ENCODE measurements at regions not wholly inside any gene's neighbourhood (a gene's known extent, or its start where the extent isn't known, plus 50 kb on each side); places are given as distances from the start of the nearest gene placed in this dataset.

DNA sequence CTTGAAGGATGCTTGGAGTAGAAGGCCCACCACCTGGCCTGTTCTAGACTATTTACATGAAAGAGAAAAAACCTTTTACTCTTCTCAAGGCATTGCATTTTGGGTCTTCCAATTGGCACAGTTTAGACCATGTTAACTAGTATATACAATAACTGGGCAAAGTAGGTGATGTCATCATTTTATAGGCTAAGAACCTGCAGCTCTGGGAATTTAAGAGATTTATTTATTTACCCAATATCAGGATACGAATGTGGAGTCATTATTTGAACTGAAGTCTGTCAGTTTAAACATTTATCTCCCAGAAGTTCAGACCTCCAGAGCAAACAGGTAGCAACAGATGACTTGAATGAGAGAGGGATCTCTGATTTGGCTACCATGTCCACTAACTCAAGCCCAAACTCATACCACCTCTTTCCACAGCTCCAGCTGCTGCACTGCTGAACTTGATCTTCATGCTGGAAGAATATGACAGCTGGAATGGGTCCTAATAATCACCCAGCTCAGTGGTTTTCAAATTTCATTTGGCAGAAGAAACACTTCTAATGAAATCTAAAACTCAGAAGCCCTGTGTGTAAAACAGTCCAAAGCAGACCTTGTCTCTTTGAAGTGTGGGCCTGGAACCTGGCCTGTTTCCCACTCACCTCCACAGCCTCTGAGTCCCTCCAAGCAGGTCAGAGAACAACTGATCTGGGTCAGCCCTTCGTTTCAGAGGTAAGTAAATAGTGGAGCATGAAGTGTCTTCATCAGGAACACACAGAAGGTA, 179.2 kb downstream of the EMP1 start:
- no peak for DNase-seq

DNA sequence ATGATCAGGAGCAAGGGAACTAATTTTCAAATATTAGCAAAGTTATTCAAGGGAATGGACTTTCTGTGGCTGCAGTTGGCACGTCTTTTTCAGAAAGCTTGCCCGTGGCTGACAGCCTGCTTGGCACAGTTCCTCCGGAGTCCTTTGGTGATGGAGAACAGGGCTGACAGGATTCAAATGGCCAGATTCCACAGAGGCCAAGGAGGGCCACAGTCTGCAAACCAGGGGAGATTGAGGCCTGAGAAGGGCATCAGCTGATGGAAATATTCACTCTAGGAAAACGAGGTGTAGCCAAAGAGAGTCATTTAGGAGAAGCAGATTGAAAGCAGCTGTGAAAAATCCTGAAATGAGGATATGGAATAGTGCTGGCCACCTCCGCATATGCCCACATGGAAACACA, 178.3 kb downstream of the EMP1 start:
- DNase-seq = no peak

DNA sequence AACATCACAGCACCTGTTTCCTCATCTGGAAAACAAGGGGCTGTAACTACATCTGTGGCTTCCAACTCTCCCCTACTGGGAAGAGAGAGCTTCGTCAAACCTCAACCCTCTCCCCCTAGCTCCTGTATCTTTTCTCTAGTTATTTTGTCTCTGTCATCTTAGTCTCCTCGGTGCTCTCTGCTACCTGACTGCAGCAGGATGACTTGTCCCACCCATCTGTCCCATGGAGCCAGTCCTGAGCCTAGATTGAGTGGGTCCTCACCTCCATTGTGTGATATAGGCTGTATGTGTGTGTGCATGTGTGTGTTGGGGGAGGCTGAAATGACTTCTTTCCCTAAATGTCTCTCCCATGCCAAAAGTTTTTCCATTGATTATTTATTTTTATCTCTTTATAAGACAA, 177.3 kb downstream of the EMP1 start:
- no peak for DNase-seq

DNA sequence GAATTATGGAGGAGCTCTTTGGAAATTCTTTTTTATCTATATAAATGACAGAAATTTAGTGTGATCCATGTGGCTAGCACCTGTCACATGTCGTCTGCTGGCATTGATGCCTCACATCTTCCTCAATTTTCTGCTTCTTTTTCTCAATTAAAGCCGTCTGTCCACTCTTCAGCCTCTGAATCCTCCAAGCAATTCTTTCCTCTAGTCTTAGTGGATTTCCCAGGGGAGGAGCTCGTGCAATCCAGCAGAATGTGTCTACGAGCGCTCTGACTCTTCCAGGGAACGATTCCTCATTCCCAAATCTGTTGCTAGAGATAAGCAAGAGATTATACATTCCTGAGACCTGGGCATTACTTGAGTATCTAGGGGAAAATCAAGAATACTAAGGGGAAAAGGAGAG, 176.6 kb downstream of the EMP1 start:
- no peak for DNase-seq

DNA sequence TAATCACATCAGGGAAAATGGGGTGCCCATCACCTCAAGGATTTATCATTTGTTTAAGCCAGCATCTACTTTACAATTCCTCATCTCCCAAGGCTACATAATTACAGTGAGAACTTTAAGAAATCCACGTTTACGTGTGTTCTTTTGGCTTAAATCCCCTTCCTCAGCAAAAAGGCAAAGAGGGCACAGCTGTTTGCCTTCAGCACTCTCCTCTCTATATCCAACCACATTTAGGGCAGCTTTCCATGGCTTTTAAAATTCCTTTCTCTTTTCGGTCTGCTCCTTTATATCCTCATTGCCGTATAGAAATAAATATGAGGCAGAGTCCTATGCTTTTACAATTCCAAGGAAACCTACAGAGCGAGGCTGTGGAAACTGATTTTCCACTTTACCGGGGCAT, 175.9 kb downstream of the EMP1 start:
- DNase-seq = no peak

DNA sequence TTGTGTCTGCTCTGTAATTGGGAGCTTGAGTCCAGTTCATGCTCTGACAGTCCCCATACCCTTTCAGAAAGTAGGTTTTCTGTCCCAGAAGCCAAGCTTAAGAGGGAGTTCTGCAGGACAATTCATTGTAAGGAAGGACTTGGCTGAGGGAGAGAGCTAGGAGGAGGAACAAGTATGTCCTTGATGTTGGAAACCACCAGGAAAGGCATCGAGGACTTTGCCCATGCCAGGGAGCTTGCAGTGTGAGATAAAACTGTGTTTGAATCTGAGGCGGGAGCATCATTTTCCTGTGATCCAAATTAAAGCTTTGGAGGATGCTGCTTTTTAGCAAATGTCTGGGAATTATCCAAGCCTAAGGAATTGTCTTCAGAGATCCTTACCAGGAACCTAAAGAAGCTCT, 175.3 kb downstream of the EMP1 start:
- no peak for DNase-seq

DNA sequence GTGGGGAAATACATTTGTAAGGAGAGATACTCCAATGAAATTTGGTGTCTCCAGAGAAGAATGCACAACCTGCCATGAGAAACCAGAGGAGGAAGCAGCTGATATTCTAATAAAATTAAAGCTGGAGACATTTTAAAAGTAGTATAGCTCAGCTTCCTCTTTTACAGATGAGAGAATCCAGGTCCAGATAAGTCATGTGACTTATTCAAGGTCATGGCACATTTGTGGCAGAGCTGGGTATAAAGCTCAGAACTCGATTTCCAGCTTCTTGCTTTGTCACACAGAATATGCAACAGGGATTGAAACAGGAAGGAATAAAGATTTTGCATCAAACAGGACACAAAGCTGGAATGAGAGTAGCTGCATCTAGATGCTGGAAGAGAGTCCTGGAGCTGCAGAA, 174.8 kb downstream of the EMP1 start:
- DNase-seq = no peak

DNA sequence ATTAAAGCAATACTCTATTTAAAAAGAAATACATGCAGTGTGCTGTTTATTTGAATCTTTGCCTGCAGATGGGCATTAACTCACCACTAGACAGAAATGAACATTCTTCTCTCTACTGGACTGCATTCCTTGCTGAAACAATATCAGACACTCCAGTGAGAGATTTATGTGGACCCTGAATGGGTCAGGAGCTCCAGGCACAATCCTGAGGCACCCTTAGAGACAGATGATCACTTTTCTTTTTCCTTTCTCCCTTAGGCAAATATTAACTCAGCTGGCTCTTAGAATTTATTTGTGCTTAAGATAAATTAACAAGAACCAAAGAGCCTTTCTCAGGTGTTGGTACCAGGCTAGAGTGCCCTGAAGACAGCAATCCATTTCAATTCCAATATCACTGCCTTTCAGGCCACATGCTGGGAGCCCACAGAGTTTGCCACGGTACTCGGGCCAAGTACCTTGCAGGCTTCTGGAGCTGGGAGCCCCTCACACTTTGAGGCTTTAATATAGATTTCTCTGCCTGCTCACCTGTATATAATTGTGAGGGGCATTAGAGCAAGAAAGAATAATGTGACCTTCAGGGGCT, 173.0 kb downstream of the EMP1 start:
- no peak for DNase-seq

DNA sequence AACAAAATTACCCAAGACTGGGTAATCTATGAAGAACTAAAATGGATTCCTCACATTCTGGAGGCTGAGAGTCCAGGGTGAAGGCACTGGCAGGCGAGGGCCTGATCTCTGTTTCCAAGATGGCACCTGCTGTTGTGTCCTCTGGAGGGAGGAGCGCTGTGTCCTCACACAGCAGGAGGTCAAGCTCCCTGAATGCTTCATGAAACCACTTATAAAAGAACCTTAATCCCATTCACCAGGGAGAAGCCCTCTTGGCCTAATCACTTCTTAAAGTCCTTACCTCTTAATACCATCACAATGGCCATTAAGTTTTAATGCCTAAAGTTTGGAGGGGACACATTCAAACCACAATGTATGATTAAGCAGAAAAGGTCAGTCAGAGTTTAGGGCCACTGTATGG, 172.4 kb downstream of the EMP1 start:
- DNase-seq = no peak

DNA sequence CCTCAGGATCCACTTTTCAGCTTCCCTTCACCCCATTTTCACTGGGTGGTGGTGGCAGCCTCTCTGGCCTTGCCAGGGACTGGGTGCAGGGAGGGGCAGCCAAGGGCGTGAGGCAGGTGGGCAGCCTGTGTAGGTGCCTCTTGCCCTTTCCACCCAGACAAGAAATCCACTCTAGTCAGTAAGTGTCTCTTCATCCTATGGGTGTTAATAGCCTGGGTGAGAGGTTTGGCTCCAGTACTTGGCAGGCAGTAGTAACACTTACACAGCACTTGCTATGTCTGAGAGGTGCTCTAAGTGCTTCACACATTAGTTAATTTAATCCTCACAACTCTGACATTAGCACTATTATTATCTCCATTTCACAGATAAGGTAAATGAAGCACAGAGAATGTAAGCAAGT, 171.9 kb downstream of the EMP1 start:
- no peak for DNase-seq

DNA sequence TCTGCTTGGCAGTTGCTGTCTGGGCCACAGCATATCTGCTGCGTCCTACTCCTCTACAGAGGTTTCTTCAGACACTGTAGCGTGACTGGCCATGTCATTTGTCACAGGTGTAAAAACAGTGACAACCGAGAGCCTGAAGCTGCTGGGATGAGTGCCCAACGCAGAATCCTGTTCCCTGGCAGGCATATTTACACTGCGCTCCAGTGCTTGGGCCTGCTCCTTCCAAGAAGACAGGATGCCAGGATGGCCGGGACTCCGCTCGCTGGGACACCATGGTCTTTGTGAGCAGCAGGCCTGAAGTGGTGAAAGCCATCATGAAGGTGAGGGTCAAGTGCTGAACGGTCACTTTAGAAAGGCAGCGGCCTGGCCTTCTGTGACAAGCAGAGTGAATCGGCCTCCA, 171.4 kb downstream of the EMP1 start:
- DNase-seq = no peak

DNA sequence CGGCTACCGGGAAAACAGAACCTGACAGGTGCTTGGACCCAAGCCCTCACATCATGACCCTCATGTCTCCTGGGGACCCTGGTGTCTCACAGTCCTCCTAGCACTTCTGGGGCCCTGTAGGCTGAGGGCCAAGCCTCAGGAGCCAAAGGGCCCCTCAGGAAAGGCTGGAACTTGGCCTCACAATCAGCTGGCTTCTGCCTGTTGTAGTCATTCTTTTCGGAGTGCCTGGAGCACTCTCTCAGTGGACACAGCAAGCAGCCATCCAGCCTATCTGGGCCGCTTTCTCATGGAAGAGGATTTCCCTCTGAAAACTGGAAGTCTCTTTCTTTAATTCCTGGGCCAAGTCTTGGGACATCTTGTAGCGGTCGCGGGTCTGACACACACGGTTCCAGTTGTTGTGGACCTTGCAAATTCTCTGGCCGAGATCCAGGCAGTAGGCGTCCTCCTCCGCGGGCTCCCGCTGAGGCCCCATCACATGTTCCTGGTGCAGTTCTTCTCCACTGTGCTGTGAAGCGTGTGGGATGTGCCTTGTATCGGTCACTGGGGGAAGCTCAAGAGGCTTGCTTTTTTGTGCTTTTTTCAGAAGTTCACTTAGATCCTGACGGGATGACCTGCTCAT, 169.3 kb downstream of the EMP1 start:
- no peak for DNase-seq

DNA sequence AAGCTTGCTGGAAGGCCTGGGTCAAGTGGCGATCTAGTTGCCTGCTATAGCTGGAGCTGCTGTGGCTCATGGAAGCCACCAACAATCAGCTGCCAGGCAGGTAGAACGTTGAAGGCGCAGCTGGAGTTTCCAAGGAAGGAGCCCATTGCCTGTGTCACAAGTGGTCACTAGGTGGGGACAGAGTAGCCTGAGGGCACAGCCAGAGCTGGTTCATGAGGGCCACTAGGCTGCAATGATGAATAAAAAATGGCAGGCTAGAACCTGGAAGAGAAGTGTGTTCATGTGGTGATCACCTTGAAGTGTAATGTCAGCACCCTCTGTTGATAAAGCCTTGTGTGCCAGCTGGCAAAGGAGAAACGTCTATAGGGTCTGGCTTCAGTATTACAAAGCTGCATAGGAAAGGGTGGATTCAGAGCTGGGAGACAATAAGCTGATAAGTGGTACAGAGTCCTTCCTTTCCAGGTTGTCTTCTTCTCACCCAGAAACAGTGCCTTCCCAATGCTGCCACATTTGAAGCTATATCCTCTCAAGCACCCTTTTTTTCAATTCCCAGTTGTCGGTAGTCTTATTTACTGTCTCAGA, 165.8 kb downstream of the EMP1 start:
- peak; percentile 36 to 63 for DNase-seq

DNA sequence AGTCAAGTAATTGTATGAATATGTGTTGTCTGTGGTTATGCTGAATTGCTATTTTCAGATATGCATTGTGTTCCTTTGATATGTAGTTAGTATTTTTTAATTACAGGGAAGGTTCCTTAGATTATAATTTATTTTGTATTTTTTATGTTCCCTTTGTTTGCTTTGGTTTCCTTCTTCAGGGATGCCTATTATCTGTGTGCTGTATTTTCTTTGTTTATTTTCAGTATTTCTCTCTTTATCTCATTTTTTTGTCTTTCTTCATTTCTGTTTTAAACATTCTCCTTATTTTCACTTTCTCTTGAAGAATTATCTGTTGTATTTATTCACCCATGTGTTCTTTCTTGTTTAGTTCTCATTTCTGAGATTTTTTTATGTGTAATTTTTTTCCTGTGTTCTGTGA, 163.1 kb downstream of the EMP1 start:
- DNase-seq = no peak

DNA sequence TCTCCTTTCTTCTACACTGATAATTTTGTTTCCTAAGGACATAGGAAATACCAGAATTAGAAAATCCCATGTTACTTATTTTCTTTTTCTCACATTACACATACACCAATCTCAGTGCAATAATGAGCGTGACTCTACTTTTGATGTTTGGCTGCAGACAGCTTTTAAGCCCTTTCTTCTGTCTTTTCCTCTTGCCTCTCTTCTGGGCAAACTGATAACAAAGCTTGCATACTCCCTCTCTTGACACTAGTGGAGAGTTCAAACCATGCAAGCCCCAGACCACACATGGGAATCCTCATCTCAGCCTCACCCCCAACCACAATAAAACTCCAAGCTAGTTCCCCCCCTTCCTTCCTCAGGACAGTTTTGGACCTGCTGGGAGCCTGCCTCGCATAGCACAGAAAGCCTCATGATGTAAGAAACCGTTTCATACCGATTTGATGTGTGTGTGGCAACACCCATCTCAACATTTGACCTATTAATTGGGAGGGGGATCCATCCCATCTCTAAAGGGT, 161.9 kb downstream of the EMP1 start:
- no peak for DNase-seq

DNA sequence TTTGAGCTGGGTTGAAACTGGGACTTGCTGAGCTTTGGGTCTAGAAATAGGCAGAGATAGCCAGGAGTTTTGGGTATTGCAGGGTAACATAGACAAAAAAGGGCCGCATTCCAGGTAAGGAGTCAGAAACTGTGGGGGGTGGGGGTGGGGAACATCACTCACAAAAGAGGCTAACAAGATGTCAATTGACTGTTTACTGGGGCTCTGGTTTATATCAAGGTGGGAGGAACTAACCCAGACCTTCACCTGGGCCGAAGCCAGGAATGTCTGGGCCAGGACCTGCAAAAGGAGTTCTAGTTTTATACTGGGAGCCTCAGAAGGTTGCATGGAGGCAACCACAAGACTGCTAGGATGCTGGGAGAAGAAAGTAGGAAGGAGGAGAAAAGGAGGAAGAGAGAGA, 154.4 kb downstream of the EMP1 start:
- no peak for DNase-seq

DNA sequence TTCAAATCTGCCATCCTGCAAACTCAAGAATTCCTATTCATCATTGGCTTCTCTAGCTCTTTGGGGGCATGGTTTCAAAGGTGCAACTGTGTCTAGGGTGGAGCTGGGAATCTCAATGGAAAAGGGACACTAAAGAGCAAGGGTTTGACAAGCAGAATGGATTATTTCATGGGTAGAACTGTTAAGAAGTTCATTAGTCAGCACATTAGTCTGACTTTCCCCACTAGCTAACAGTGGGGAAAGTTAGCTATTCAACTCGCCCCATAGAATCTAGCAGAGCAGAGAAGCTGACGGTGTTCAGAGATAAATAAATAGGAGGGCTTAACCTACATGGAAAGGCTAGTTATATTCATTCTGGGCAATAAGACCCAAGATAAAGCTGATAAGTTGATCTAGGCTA, 153.9 kb downstream of the EMP1 start:
- DNase-seq = no peak

DNA sequence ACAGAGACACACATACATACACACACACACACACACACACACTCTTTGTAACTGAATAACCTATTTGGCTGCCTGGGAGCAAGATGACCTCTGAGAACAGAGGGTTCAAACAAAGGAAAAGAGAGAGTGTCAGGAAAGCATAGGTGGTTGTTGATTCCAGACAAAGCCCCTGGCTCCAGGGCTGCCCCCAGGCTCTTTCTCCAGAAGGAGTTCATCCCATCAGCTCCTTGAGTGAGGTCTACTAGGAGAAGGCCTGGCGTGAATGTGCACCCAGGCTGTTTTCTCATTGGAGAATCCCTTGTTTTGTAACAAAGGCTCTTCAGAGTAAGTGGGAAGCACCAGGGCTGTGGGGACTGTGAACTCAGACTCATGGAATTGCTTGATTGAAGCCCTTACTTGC, 151.9 kb downstream of the EMP1 start:
- DNase-seq = no peak

DNA sequence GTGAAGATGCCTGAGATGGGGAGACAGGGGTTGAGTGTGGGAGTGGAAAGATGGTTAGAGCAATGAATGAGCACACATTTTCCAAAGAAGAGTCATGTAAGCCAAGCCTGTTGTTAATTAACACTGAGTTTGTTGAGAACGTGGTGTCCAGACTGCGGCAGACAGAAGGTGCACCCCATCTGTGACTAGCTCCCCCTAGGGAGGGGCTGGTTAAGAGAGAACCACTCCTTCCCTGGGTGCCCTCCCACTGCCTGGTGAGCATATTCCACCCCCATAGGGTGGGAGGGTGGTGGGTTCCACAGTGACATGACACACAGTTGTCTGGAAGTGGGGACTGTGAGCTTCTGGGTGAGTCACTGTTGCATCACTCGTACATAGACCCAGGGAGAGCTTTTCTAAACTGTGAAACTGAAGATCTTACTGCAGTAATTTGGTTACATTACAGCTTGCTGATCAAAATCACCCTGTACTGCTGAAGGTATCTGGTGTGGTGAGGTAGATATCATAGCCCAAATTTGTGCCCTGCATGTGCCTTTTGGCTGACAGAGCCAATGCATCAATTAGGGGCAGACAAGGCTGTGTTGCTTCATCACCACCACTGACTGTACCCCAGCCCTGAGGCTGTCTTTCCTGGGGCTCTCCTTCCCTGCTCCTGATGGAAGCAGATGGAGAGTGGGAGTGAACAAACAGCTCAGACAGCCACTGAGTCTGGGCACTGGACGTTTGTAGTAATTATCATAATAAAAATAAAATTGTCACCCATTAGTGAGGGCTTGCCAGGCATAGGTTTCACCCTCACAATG, 150.9 kb downstream of the EMP1 start:
- DNase-seq = peak in 1 of 2 experiments; percentile 7

DNA sequence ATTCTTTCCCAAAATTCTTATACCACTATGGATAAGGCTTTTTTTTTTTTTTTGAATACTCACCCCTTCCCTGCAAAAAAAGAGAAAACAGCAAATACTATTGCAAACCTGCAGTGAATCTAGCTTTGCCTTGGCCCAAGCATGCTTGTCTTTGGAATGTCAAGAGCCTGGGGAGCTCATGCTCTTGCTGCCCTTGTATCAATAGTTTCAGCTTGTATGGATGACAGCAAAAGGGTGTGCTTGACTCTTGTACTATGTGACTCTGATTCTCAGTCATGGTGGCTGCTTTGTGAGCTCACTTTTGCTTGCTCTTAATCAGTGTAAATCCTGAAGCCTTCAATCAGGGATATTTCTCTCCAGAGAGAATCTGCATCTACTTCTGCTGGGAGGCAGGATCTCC, 149.2 kb downstream of the EMP1 start:
- DNase-seq = no peak

DNA sequence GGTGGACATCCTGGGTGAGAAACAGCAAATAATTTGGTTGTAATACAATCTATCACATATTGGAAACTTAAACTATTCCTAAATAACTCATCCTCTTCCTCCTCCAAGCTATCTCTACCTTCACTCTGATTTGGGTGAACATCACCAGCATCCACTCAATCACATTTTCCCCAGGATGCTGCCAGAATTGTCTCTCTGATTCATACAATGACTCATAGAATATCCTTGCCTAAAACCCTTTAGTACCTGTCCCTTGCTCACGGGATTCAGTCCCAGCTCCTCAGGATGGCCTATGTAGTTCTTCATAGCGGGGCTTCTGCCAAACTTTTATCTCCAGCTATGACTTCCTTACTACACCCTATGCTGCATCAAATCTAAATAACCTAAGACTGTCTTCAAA, 146.8 kb downstream of the EMP1 start:
- DNase-seq = no peak

DNA sequence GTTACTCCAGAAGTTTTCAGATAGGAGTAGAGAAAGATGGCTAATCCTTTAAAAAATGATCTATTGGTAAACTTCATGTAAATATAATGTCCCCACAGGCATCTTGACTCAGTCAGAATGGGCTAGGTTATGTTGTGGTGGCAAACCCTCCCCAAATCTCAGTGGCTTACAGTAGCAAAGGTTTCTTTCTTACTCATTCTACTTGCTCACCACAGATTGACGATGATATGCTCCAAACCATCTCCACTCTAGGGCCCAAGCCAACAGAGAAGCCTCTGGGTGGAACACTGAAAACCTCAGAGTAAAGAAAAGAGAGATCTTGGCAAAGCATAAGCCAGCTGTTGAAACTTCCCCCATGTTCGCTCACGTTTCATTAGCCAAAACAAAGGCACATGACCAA, 146.4 kb downstream of the EMP1 start:
- DNase-seq = no peak

DNA sequence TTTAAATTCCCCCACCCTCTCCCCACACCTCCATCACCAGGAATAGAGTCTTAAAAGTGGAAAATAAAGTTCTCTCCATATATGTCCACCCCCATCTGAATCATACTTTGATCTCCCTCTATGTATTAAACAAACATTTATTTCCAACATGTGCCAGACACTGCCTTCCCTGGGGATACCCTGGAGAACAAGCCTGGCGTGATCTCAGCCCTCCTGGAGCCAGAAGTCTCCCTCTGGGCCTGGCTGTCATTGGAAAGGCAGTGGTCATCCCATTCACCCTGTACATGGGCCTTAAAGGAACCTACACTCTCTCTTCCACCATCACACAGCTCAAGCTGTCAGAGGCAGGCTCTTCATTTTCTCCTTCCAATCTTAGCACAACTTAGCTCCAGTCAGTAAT, 143.6 kb downstream of the EMP1 start:
- no peak for DNase-seq

Measured in SW 1271 (cell line).